Hematopoietic multipotent progenitor cell treated with erythropoietin and hydrocortisone succinate and interleukin-3 and kit ligand, for 17 days (in vitro differentiated cells): ENCODE measurements at regions not wholly inside any gene's neighbourhood (a gene's known extent, or its start where the extent isn't known, plus 50 kb on each side); places are given as distances from the start of the nearest gene placed in this dataset.
A peak's percentile ranks its signal among the peaks of the same experiment; 100 is the strongest.

Experiments
- DNase-seq: peaks from one replicate; pipeline ENCODE4 v3.0.0-alpha.2; 2015; ENCODE audit warnings: low spot score

DNA sequence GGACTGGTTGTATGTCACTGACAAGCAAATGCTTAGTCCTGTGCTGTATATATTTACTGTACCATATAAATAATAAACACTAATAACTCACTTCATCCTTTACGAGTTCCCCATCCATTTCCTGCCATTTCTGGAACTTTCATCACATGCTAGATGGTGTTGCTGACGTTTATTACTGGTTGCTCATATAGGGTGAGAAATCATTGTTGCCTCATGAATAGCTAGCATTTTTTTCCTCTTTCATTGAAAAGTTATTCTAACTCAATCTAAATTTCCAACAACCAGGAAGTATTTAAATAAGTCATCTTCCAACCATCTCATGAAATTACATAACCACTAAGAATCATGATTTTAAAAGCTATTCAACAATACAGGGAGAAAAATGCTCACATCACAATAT, 88.6 kb upstream of the RCN1 start:
- no peak for DNase-seq

GRCh38 chr11:31997955-31998354, 92.9 kb upstream of the RCN1 start:
- DNase-seq: no peak

DNA sequence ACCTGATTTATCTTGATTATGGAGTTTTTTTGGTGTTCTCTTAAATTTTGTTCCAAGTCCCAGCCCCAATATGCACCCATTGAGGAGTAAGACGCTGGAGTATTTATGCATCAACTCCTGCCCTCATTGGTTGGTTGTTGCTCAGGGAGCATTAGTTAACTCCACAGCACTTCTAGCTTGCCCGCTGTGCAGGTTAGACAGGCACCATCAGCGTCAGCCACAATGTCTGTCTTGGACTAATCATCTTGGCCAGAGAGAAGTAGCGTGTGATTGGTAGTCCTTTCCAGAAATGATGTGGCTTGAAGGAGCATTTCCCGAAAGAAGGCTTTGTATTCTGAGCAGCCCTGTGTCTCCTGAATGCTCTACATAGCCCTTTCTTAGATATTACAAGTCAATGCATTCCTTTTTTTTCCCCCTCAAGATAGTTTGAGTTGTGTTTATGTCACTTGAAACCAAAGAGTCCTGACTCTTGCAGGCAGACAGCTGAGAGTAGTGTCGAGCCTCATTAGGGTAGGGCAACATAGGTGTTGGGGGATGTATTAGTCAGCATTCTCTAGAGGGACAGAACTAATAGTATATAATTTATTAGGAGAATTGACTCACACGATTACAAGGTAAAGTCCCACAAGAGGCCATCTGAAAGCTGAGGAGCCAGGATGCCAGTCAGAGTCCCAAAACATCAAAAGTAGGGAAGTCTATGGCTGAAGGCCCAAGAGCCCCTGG, 94.6 kb upstream of the RCN1 start:
- DNase-seq: no peak

DNA sequence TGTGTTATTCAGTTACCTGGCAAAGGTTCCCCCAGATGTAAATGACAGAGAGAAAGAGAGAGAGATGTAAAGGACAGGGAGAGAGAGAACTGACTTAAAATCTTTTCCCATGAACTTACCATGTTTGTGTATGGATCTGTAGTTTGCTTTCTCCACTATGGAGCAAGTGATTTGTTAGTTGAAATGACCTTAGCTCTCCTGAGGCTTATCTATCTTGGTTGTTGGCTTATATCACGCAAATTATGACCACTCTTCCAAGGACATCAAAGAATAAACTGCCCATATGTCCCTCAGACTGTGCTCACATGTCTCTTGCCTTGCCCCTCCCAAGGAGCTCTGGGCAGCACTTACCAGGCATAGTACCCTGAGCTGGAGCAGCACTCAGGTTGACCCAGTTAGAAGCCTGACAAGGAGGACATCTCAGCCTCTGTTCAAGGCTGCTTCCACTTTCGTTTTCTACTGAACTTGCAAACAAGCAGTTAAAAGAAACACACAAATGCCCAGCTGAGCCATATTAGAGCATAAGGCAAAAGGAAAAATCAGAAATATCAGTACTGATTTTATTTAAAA, 95.3 kb upstream of the RCN1 start:
- DNase-seq: no peak

GRCh38 chr11:31995032-31995431, 95.8 kb upstream of the RCN1 start:
- DNase-seq: no peak

DNA sequence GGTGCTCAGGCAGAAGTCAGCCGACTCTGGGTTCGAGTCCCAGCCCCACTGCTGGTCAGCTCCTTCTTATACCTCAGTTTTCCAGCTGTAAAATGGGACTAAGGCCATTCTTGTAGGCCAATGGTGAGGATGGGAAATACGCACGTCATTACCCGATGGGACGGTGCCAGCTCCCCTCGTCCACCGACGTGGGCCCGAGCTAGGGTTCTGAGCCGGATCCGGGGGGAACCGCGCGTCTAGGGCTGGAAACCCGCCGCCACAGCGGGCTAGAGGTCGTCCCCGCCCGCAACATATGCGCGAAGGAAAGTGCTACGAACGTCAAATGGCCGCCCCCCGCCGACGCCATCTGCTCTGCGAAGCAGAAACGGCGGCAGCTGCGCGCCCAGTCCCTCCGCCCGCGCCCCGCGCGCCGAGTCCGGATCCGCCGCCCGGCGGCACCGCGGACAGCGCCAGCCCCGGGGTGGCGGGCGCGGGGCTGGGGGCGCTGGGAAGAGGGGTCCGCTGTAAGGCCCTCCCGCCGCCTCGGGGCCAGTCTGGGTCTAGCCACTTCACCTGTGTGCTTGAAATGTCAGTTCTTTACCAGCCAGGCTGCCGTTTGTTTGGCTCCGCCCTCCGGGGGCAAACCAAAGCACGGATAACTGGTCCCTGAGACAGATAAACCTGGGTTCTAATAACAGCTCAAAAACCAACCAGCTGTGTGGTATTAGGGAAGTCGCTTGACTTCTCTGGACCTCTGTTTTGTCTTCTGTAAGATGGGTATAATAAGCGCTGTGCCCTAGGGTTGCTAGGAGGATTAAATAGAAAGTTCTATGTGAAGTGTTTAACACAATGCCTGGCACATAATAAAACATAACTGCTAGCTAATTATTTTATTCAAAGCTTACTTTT, 103.5 kb upstream of the RCN1 start:
- no peak for DNase-seq

- DNase-seq: no peak
Measured at GRCh38 chr11:31986201-31986889, 104.5 kb upstream of the RCN1 start.

GRCh38 chr11:31981457-31981856, 109.4 kb upstream of the RCN1 start:
- DNase-seq: no peak

DNA sequence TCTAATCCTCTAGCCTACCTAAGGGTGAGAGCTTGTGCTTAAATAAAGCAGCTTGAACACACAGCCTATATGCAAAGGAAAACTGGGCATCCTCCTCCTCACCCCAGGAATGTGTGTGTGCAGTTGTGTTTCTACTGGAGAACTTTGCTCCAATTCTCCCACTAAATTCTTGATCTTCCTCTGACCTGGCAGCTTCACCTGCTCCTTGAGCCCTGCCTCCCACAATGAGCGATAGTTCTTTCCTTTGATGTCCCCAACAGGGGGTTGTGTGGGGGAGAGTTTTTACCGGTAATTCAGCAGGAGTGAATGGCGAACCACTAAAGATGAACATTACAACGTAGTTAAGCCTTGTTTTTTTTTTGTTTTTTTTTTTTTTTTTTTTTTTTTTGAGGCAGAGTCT, 113.5 kb upstream of the RCN1 start:
- no peak for DNase-seq

DNA sequence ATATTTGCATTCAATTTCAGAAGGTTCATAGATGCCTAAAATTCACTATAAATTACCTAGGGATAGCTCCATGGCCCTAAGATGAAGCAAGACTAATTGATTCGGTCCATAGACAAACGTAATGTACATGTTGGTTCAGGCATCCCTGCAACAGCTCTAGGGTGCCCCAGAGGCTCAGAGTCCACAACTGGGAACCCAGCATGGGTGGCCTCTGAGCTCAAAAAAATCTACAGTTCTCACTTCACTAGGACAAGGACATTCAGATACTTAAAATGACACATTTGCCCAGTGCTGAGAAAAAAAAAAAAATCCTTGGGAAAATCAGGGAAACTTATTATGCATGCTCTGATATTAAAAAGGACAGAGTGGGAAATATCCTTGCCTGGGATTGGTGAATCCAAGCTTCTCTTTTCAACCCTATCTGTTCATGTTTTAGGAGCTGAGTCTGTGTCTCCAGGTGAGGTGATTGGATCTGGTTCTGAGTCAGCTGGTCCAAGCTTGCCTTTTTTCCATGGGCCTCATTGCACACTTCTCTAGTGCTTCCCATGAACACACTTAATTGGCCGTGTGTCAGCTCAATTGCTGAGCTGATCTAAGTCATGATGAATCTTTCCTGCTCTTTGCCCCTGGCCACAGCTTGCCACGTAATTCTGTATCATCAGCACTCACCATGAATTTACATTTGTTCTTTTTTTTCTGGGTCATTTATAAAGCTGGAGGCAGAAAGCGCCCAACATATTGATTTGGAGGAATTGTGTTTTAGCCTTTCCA, 116.3 kb upstream of the RCN1 start:
- no peak for DNase-seq

GRCh38 chr11:31973172-31973571, 117.7 kb upstream of the RCN1 start:
- DNase-seq: no peak

DNA sequence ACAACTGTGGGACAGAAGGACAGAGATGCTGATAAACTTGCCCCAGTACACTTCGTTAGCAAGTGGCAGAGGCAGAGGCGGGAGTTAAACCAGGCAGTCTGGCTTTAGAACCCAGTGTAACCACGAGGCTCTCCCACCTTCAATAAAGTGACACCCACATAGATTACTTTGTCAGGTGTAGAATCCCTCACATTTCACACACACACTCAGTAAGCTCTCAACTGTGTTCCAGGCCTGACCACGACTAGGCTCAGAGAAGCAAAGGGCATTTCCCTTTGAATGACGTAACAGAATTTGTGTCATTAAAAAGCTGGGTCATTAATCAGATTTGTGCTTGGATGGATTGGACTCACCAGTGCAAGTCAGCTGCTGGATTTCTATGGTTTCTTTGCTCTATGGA, 118.3 kb upstream of the RCN1 start:
- no peak for DNase-seq

GRCh38 chr11:31969359-31969702, 121.5 kb upstream of the RCN1 start:
- no peak for DNase-seq

GRCh38 chr11:31968461-31969358, 122.2 kb upstream of the RCN1 start:
- DNase-seq: no peak

DNA sequence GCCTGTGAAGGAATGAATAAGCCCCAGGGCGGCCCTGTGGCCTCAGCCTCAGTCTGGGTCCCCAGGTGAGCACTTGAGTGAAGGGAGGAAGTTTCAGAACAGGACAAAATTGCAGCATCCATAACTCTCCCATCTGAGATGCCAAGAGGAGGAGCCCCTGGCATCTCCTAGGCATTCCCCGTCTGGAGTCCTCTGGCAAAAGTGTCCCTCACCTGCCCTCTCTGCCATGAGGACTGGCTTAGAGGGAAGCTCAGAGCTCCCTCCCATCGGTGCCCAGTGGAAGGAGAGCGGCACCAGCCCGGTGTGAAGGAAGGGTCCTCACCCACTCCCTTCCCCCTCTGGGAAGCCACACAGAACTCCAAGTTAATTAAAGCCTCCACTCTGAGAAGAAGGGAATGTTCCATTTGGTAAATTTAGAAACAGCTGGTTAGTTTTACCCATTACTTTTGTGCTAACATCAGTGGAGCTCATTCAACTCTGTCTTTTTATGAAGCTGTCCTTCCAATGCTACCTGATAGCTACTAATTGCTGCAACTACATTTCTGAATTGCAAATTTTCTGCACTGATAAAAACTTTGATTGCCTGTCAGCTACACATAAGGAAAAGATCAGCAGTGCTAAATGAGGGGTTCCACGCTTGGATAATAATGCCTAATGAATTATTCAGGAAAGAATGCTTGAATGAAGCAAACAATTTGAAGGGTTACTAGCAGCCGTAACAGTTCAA, 123.3 kb upstream of the RCN1 start:
- DNase-seq: no peak

GRCh38 chr11:31966846-31967245, 124.0 kb upstream of the RCN1 start:
- no peak for DNase-seq

DNA sequence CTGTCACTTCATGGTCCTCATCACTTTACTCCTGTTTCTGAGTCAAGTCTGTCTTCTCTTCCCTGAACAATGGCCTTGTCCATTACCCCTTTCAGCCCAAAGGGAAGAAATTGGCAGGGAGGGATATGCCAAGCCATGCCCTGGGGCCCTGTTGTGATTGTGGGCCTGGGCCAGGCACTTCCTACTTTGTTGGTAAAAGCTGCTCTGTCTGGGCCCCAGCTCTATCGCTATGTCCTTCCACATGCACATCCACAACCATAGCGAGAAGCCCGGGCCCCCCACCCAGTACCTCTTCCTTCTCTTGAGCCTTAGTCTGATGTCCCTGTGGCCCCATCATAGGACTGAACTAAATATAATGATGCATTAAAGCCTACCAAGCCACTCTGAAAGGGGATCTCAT, 126.7 kb upstream of the RCN1 start:
- DNase-seq: no peak

- no peak for DNase-seq
Measured at GRCh38 chr11:31960126-31960525, 130.7 kb upstream of the RCN1 start.

GRCh38 chr11:31959716-31960115, 131.2 kb upstream of the RCN1 start:
- DNase-seq: no peak

DNA sequence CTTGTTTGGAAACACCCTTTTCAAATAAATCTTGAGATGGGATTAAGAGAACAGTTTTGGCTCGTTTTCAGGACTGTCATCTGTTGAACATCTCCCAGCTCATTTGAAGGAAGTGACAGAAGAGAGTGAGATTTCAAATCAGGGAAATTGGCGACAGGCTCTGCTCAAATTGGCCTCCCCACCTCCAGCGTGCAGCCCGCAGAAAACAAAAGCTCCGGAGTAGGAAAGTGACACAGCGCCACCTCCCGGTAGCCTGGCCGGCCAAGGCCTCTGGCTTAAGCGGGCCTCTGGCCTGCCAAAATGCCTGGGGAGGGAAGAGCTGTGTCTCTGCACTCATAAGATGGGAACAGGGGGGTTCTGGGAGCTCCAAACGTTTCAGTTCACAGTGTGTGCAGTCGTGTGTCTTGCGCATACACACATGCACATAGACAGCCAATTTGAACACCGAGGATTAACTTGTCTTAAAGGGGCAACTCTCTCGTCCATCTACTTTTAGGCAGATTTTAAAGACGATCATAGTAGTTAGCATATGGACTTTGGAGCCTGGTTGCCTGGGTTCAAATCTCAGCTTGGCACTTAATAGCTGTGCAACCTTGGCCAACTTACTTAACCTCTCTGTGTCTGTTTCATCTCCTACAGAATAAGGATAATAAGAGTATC, 132.7 kb upstream of the RCN1 start:
- DNase-seq: peak; percentile 5
